ENCODE measurements at regions not wholly inside any gene's neighbourhood (a gene's known extent, or its start where the extent isn't known, plus 50 kb on each side); places are given as distances from the start of the nearest gene placed in this dataset.

DNA sequence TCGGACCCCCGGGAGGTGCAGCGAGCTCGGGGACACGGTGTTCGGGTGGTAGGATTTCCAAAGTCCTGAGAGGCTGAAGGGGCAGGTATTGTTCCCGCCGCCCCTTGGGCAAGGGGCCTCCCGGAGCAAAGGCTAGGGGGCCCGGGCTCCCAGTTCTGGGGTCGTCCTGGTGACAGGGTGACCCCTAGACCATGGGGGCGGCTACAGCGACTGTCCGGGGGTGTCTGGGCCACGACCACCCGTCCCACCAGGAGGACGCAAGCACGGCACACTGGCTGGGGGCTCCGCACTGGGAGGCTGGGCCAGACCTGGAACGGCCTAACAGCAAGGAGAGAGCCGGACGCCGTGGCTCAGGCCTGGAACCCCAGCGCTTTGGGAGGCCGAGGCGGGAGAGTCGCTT is 55.6 kb downstream of the PRR18 start:
- no peak overlapping the region for H3K27ac ChIP-seq (ENCODE audit: low read depth)
- H3K4me2 ChIP-seq, result no peak overlapping the region
- no peaks in the 10 kb centered on the region for H3K36me3 Mint-ChIP-seq (ENCODE audit: low read depth)
- TF ChIP-seq CREB1 (CRISPR knock-in tag; IDR thresholded peaks at IDR 0.05; ENCODE audit: low read depth), result no peak
- no peak for TF ChIP-seq EZH2 (IDR thresholded peaks at IDR 0.05; ENCODE audit: low read depth, unreplicated experiment)
- TF ChIP-seq, protein P1, sequence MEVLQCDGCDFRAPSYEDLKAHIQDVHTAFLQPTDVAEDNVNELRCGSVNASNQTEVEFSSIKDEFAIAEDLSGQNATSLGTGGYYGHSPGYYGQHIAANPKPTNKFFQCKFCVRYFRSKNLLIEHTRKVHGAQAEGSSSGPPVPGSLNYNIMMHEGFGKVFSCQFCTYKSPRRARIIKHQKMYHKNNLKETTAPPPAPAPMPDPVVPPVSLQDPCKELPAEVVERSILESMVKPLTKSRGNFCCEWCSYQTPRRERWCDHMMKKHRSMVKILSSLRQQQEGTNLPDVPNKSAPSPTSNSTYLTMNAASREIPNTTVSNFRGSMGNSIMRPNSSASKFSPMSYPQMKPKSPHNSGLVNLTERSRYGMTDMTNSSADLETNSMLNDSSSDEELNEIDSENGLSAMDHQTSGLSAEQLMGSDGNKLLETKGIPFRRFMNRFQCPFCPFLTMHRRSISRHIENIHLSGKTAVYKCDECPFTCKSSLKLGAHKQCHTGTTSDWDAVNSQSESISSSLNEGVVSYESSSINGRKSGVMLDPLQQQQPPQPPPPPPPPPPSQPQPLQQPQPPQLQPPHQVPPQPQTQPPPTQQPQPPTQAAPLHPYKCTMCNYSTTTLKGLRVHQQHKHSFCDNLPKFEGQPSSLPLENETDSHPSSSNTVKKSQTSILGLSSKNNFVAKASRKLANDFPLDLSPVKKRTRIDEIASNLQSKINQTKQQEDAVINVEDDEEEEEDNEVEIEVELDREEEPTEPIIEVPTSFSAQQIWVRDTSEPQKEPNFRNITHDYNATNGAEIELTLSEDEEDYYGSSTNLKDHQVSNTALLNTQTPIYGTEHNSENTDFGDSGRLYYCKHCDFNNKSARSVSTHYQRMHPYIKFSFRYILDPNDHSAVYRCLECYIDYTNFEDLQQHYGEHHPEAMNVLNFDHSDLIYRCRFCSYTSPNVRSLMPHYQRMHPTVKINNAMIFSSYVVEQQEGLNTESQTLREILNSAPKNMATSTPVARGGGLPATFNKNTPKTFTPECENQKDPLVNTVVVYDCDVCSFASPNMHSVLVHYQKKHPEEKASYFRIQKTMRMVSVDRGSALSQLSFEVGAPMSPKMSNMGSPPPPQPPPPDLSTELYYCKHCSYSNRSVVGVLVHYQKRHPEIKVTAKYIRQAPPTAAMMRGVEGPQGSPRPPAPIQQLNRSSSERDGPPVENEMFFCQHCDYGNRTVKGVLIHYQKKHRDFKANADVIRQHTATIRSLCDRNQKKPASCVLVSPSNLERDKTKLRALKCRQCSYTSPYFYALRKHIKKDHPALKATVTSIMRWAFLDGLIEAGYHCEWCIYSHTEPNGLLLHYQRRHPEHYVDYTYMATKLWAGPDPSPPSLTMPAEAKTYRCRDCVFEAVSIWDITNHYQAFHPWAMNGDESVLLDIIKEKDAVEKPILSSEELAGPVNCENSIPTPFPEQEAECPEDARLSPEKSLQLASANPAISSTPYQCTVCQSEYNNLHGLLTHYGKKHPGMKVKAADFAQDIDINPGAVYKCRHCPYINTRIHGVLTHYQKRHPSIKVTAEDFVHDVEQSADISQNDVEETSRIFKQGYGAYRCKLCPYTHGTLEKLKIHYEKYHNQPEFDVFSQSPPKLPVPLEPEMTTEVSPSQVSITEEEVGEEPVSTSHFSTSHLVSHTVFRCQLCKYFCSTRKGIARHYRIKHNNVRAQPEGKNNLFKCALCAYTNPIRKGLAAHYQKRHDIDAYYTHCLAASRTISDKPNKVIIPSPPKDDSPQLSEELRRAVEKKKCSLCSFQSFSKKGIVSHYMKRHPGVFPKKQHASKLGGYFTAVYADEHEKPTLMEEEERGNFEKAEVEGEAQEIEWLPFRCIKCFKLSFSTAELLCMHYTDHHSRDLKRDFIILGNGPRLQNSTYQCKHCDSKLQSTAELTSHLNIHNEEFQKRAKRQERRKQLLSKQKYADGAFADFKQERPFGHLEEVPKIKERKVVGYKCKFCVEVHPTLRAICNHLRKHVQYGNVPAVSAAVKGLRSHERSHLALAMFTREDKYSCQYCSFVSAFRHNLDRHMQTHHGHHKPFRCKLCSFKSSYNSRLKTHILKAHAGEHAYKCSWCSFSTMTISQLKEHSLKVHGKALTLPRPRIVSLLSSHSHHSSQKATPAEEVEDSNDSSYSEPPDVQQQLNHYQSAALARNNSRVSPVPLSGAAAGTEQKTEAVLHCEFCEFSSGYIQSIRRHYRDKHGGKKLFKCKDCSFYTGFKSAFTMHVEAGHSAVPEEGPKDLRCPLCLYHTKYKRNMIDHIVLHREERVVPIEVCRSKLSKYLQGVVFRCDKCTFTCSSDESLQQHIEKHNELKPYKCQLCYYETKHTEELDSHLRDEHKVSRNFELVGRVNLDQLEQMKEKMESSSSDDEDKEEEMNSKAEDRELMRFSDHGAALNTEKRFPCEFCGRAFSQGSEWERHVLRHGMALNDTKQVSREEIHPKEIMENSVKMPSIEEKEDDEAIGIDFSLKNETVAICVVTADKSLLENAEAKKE (CRISPR knock-in tag; IDR thresholded peaks at IDR 0.05), result no peak
- ATAC-seq (no peak), DNase-seq (ENCODE audit: low spot score) (no peak)
- no peaks in the 10 kb centered on the region for H3K9me2 ChIP-seq (ENCODE audit: insufficient read depth)
- H3K9me3 Mint-ChIP-seq, result no peaks in the 10 kb centered on the region
- H3F3A ChIP-seq (replicated peaks; ENCODE audit: low read depth), result no peaks in the 10 kb centered on the region
- H4K20me1 ChIP-seq (replicated peaks; ENCODE audit: insufficient read depth), result 0 out of 2 replicates have a peak, but pooled peaks cover 8% of the 10 kb centered on the region
- no peaks in the 10 kb centered on the region for H3K79me2 ChIP-seq (replicated peaks; ENCODE audit: insufficient read depth)
- H3K4me3 ChIP-seq, result no peak overlapping the region
- H3K27ac Mint-ChIP-seq, result no peak overlapping the region
- peaks cover 46% of the 10 kb centered on the region for H3K27me3 Mint-ChIP-seq (ENCODE audit: insufficient read depth, low read depth, poor library complexity)
- H3K4me1 ChIP-seq (ENCODE audit: insufficient read depth), result no peaks in the 10 kb centered on the region
- no peaks in the 10 kb centered on the region for H3K36me3 ChIP-seq (ENCODE audit: insufficient read depth)
- peaks cover 72% of the 10 kb centered on the region for H3K27me3 ChIP-seq (ENCODE audit: insufficient read depth)
- peaks cover 2% of the 10 kb centered on the region; the same call in 1 of the 3 replicates for H3K4me1 Mint-ChIP-seq
- H2AFZ ChIP-seq, result no peak overlapping the region
- H3K4me3 Mint-ChIP-seq, result no peak overlapping the region

DNA sequence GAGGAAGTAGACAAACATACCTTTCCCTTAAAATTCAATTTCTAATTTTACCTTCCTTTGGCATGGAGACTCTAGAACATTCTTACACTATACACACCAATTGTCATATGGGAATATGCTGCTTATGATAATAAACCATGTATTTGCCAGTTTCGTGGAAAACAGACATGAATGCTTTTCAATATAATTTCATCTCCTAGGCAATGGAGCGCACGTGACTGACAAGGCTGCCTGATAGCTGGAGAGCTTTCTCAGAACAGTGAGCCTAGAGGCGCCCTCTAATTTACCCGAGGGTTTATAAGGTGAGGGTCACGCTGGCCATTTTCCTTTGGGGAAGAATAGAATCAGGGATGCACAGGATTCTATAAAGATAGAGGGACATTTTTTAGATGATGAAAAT is 56.5 kb downstream of the PRR18 start:
- ATAC-seq, result no peak
- H3K27ac Mint-ChIP-seq, result no peak overlapping the region
- no peaks in the 10 kb centered on the region for H3K4me1 ChIP-seq (ENCODE audit: insufficient read depth)
- no peak overlapping the region for H3K4me3 Mint-ChIP-seq
- no peak overlapping the region for H2AFZ ChIP-seq
- H3K9me3 Mint-ChIP-seq, result no peaks in the 10 kb centered on the region
- H3K27me3 ChIP-seq (ENCODE audit: insufficient read depth), result peaks cover 62% of the 10 kb centered on the region
- H3K4me3 ChIP-seq, result no peak overlapping the region
- H3K27me3 Mint-ChIP-seq (ENCODE audit: insufficient read depth, low read depth, poor library complexity), result peaks cover 38% of the 10 kb centered on the region
- no peaks in the 10 kb centered on the region for H3K36me3 Mint-ChIP-seq (ENCODE audit: low read depth)
- H3K4me2 ChIP-seq, result no peak overlapping the region
- no peak for DNase-seq (ENCODE audit: low spot score)
- 0 out of 2 replicates have a peak, but pooled peaks cover 4% of the 10 kb centered on the region for H4K20me1 ChIP-seq (replicated peaks; ENCODE audit: insufficient read depth)
- H3F3A ChIP-seq (replicated peaks; ENCODE audit: low read depth), result no peaks in the 10 kb centered on the region
- no peak overlapping the region for H3K27ac ChIP-seq (ENCODE audit: low read depth)
- H3K4me1 Mint-ChIP-seq, result peaks cover 2% of the 10 kb centered on the region; the same call in 1 of the 3 replicates
- H3K36me3 ChIP-seq (ENCODE audit: insufficient read depth), result no peaks in the 10 kb centered on the region
- no peaks in the 10 kb centered on the region for H3K79me2 ChIP-seq (replicated peaks; ENCODE audit: insufficient read depth)
- H3K9me2 ChIP-seq (ENCODE audit: insufficient read depth), result no peaks in the 10 kb centered on the region
- TF ChIP-seq, protein P1 (CRISPR knock-in tag; IDR thresholded peaks at IDR 0.05), result no peak
- TF ChIP-seq EZH2 (IDR thresholded peaks at IDR 0.05; ENCODE audit: low read depth, unreplicated experiment) (no peak), JUNB (IDR thresholded peaks at IDR 0.05; ENCODE audit: unreplicated experiment) (no peak), POLR2AphosphoS5 (IDR thresholded peaks at IDR 0.05; ENCODE audit: low read depth) (no peak)

Measured in GM23338 (cell line).